Activated CD4-positive, alpha-beta T cell treated with anti-CD3 and anti-CD28 coated beads, Interleukin-2, Interleukin-6, amounts not matched to agents 100 ng/mL and 50 ng/mL, durations not matched to agents 16 hours and 8 hours (primary cell): ENCODE measurements at regions not wholly inside any gene's neighbourhood (a gene's known extent, or its start where the extent isn't known, plus 50 kb on each side); places are given as distances from the start of the nearest gene placed in this dataset.

Source experiments
- DNase-seq: peaks from one replicate; pipeline ENCODE4 v3.0.0-alpha.2; 2020

GRCh38 chr12:111033281-111034082 lies 113.1 kb upstream of the MYL2 start:
- no peak for DNase-seq

DNA sequence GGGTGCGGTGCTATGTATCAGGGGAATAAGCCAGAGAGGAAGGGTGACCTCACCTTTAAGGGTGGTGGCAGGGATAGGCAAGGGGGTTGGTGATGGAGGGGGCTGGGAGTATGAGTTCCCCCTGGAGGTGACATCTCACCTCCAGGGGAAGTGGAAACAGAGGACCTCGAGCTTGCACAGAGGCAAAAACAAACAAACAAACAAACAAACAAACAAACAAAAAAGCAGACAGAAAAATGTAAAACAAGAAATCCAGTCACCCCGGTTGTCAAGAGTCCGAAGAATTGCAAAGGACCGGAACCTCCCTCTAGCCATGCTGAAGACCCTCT lies 112.2 kb upstream of the MYL2 start:
- DNase-seq: no peak

DNA sequence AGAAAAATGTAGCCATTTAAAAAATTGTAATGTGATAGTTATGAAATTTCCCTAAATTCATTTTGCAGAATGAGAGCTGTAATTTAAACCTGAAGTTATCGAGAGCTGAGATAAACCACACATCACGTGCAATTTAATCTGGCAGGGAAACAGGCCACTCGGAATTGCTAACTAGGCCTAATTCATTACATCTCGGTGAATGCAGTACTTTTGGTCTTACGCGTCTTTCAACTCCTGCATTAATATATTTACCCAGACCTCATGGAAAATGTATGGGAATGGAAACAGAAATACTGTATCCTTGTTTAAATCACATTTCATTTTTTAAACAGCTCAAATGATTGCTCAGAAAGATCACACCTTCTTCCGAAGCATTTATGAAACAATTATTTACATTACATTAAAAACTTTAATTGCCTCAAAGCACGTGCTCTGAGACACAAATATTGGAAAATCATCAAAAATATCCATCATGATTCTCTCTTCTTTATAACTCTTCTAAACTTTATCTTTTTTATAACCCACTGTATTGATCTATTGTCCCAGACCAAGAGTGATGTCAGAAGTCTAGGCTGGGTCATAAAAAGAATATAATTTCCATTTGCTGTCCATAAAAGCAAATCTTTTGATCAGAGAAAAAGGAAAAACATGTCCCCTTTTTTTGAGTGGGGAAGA lies 111.7 kb upstream of the MYL2 start:
- no peak for DNase-seq

DNA sequence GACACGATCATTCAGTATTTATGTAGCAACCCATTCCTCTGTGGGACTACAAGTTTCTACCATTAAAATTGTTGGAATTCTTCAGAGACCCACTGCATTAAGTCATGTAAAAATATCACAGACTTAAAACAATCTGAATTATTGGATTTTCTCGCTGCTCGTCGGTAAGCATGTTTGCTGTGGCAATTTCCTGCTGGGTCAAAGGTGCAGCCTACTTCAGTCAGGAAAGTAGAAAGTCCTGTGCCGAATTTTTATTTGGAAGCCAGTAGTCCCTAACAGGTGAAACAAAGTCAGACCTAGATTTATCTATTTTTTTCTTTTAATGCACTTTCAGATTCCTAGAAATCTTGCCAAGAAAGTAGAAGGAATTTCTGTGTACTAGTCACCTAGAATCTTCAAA lies 110.4 kb upstream of the MYL2 start:
- DNase-seq: no peak

- no peak for DNase-seq
Observed at GRCh38 chr12:111029732-111030131, 109.4 kb upstream of the MYL2 start.

GRCh38 chr12:111029305-111029704 lies 108.9 kb upstream of the MYL2 start:
- DNase-seq: no peak

GRCh38 chr12:111028830-111029229 lies 108.5 kb upstream of the MYL2 start:
- no peak for DNase-seq

- DNase-seq: no peak
Observed at GRCh38 chr12:111027431-111027830, 107.1 kb upstream of the MYL2 start.

DNA sequence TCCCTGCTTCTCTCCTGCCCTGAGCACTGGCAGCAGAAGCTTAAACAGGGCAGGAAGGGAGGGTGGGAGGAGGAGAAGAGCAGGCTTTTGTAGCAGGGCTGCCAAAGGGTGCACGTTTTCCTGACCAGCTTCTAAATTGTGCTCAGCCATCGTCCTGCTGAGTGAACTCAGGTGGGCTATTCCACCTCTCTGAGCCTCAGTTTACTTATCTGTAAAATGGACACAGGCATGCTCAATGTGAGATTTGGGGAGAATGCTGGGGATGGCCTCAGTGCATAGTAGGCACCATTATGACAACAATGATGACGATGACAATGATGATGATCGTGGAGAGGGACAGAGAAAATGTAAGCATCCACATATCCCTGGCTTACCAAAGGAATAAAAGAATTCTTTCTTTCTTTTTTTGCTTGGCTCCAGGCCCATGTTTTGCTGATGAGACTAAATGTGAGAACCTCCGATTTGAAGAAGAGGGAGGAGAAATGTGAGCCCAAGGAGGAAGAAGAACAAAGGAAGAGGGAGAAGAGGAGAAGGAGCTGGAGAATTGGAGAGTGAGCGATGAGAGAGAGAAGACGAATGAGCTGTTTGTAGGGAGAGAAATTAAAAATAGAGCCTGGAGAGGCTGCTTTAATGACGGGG lies 105.5 kb upstream of the MYL2 start:
- DNase-seq: no peak

GRCh38 chr12:111025301-111025700 lies 104.9 kb upstream of the MYL2 start:
- no peak for DNase-seq

- peak; percentile 61 for DNase-seq
Observed at GRCh38 chr12:111024205-111024801, 103.9 kb upstream of the MYL2 start.

GRCh38 chr12:111022386-111022785 lies 102.0 kb upstream of the MYL2 start:
- DNase-seq: no peak

DNA sequence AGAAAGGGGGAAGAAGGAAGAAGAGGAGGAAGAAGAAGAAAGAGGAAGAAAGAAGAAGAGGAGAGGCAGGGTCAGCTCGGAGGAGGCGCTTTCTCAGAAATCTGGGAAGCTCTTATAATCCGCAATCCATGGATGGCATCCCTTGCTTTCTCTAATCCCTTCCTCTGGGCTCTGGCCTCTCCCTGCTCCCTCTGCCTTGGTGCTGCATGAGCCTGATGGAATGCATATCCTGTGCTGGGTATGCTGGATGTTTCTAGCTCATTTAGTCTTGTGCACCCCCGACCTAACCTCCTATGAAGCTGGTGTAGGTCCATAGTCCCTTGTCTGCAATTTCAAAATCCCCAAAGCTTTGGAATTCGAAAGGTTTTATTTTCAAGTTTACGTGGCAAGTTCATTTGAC lies 94.2 kb upstream of the MYL2 start:
- no peak for DNase-seq

DNA sequence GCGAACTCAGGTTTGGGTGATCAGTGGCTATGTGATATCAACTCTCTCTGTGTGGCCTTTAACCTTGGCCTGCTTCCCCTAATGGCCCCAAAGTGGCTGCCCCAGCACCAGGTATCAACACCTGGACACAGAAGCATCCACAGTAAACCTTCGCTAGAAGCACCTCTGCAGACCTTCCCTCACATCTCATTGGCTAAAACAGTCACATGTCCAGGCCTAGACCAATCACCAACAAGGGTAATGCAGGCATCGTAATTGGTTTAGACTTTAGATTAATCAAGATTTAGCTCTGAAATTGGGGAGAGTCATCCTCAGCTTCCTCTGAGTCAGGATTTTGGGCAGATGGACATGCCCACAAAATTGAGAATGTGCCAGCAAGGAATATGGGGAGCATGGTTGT lies 92.5 kb upstream of the MYL2 start:
- DNase-seq: no peak

DNA sequence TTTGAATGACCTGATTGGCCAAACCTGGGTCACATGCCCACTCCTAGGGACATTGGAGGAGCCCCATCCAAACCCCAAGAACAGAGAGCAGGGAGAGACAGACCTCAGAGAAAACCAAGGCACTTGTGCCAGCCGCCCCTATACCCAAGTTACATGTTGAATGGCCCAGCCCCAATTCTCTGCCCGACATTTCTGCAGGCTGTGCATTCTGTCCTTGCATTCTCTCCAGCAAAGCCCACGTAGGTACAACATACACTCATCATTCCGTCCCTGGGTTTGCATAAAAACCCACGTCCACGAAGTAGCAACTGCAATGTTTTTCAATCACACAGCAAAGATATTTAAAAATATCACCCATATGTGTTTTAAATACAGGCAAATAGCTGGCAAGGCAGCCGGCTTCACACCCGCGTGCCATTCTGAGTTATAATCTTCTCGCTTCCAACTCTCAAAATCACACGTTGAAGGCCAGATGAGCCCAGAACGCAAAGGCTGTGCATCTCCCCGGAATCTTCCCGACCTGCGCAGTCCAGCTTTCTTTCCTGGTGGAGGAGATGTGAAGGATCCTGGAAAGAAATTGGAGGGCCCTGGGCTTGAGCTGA lies 91.7 kb upstream of the MYL2 start:
- DNase-seq: no peak

GRCh38 chr12:111010916-111011657 lies 90.7 kb upstream of the MYL2 start:
- no peak for DNase-seq

GRCh38 chr12:111010061-111010460 lies 89.7 kb upstream of the MYL2 start:
- no peak for DNase-seq

DNA sequence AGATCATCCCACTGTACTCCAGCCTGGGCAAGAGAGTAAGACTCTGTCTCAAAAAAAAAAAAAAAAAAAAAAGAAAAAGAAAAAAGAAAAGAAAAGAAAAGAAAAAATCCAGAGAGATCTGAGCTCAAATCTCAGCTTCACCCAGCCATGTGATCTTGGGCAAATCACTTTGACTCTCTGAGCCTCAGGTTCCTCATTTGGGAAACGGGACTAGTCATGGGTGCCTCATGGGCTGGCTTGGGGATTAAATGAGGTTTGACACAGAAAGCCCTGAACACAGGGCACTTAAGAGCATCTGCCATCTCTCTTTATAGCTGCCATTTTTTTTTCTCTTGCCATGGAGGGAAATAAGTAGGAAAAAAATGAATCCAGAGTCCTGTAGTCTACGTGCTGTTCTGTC lies 86.2 kb upstream of the MYL2 start:
- no peak for DNase-seq

- DNase-seq: no peak
Observed at GRCh38 chr12:110998971-110999370, 78.6 kb upstream of the MYL2 start.

GRCh38 chr12:110998165-110998564 lies 77.8 kb upstream of the MYL2 start:
- no peak for DNase-seq

- DNase-seq: no peak
Observed at GRCh38 chr12:110996415-110996814, 76.0 kb upstream of the MYL2 start.

GRCh38 chr12:110995615-110996014 lies 75.2 kb upstream of the MYL2 start:
- no peak for DNase-seq

DNA sequence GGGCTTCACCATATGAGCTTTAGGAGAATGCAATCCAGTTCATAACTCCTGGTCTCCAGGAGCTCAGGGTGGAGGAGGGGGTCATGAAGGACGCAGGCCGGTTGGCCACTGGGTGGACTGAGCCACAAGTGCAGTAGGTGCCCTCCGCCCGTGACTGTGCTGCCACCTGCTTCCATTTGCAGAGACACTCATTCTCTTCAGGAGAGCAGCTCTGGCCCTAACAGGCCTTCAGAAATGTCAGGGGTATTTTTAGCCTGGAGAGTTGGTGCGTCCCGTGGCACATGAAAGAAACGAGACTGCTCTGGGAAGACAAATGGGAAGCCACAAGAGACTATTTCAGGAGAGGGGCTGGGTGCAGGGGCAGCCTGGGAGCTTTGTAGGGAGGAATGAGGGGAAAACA lies 74.6 kb upstream of the MYL2 start:
- no peak for DNase-seq
